Kidney tubule cell (primary cell): ENCODE measurements at regions not wholly inside any gene's neighbourhood (a gene's known extent, or its start where the extent isn't known, plus 50 kb on each side); places are given as distances from the start of the nearest gene placed in this dataset.
"Not testable (repeated sequence)": the region's sequence is repeated elsewhere in the genome, so short reads cannot be mapped to it uniquely, and the experiment has no call there.

Experiments
- DNase-seq: peaks from one replicate; pipeline ENCODE4 v3.0.0-alpha.2; 2018; ENCODE audit warnings: low spot score

DNA sequence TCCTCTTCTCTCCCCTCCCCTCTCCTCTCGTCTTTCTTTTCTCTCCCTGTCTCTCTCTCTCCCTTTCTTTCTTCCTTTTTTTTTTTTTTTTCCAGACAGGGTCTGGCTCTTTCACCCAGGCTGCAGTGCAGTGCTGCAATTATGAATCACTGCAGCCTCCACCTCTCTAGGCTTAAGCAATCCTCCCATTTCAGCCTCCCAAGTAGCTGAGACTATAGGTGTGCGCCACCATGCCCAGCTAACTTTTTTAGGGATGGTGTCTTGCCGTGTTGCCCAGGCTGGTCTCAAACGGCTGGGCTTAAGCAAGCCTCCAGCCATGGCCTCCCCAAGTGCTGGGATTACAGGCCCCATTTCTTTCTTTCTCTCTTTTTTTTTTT lies 59.9 kb upstream of the NCOA3 start:
- DNase-seq: no peak

DNA sequence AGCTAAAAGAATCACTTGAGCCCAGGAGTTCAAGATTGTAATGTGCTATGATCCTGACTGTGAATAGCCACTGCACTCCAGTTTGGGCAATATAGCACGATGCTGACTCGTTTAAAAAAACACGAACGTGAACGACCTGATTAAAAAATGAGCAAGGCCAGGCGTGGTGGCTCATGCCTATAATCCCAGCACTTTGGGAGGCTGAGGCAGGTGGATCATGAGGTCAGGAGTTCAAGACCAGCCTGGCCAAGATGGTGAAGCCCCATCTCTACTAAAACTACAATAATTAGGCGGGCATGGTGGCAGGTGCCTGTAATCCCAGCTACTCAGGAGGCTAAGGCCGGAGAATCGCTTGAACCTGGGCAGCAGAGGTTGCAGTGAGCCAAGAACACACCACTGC lies 58.6 kb upstream of the NCOA3 start:
- not testable (repeated sequence) for DNase-seq

DNA sequence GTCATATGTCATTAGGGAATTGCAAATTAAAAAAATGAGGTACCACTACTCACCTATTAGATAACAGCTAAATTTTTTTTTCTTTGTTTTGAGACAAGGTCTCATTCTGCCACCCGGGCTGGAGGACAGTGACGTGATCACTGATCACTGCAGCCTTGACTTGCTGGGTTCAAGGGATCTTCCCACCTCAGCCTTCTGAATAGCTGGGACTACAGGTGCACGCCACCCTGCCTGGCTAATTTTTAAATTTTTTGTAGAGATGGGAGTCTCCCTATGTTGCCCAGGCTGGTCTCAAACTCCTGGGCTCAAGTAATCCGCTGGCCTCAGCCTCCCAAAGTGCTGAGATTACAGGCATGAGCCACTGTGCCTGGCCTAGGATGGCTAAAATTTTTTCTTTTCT lies 57.1 kb upstream of the NCOA3 start:
- no peak for DNase-seq

GRCh38 chr20:47445291-47445690 lies 56.4 kb upstream of the NCOA3 start:
- DNase-seq: no peak

- DNase-seq: not testable (repeated sequence)
These were observed 54.1 kb upstream of the NCOA3 start for GRCh38 chr20:47447350-47448296.

DNA sequence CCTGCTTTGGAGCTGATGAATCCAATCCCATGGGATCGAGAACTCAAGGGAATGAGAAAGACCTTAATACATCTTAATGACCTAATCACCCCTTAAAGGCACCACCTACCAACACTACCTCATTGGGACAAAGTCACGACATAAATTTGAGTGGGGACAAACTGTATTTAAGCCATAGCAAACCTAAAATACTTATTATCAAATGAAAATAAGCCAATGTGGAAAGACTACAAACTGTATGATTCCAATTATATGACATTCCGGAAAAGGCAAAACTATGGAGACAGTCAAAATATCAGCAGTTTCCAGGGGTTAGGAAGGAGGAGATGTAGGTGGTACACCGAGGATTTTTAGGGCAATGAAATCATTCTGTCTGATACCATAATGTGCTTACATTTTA lies 53.3 kb upstream of the NCOA3 start:
- DNase-seq: no peak

GRCh38 chr20:47451602-47451904 lies 50.1 kb upstream of the NCOA3 start:
- DNase-seq: no peak
